ENCODE measurements at regions not wholly inside any gene's neighbourhood (a gene's known extent, or its start where the extent isn't known, plus 50 kb on each side); places are given as distances from the start of the nearest gene placed in this dataset.

- H3K9me3 Mint-ChIP-seq (ENCODE audit: unreplicated experiment): no peaks in the 10 kb centered on the region
- no peak for TF ChIP-seq CTCF (IDR thresholded peaks at IDR 0.05; ENCODE audit: partially characterized antibody, unreplicated experiment)
- H3K27ac Mint-ChIP-seq (ENCODE audit: unreplicated experiment): no peak overlapping the region
Observed at GRCh38 chr16:51815523-51815922, 664.5 kb upstream of the SALL1 start.

GRCh38 chr16:51814617-51815016, 663.5 kb upstream of the SALL1 start:
- no peak for TF ChIP-seq CTCF (IDR thresholded peaks at IDR 0.05; ENCODE audit: partially characterized antibody, unreplicated experiment)
- no peaks in the 10 kb centered on the region for H3K9me3 Mint-ChIP-seq (ENCODE audit: unreplicated experiment)
- DNase-seq: no peak
- no peak overlapping the region for H3K4me3 Mint-ChIP-seq (ENCODE audit: unreplicated experiment)
- H3K4me1 Mint-ChIP-seq (ENCODE audit: low read depth, unreplicated experiment): peaks cover 19% of the 10 kb centered on the region
- no peak overlapping the region for H3K27ac Mint-ChIP-seq (ENCODE audit: unreplicated experiment)
- peaks cover 5% of the 10 kb centered on the region for H3K36me3 Mint-ChIP-seq (ENCODE audit: unreplicated experiment)
- no peaks in the 10 kb centered on the region for H3K27me3 Mint-ChIP-seq (ENCODE audit: unreplicated experiment)

More at GRCh38 chr16:51815523-51815922, 664.5 kb upstream of the SALL1 start:
- no peak for DNase-seq
- Mint-ChIP-seq H3K27me3 (ENCODE audit: unreplicated experiment) (no peaks in the 10 kb centered on the region), H3K36me3 (ENCODE audit: unreplicated experiment) (peaks cover 5% of the 10 kb centered on the region), H3K4me3 (ENCODE audit: unreplicated experiment) (no peak overlapping the region), H3K4me1 (ENCODE audit: low read depth, unreplicated experiment) (peaks cover 14% of the 10 kb centered on the region)

GRCh38 chr16:51813609-51814008, 662.5 kb upstream of the SALL1 start:
- H3K4me3 Mint-ChIP-seq (ENCODE audit: unreplicated experiment): no peak overlapping the region
- peaks cover 18% of the 10 kb centered on the region for H3K4me1 Mint-ChIP-seq (ENCODE audit: low read depth, unreplicated experiment)
- peak; percentile 27 for DNase-seq
- no peaks in the 10 kb centered on the region for H3K27me3 Mint-ChIP-seq (ENCODE audit: unreplicated experiment)
- H3K27ac Mint-ChIP-seq (ENCODE audit: unreplicated experiment): no peak overlapping the region
- peaks cover 5% of the 10 kb centered on the region for H3K36me3 Mint-ChIP-seq (ENCODE audit: unreplicated experiment)
- H3K9me3 Mint-ChIP-seq (ENCODE audit: unreplicated experiment): no peaks in the 10 kb centered on the region
- no peak for TF ChIP-seq CTCF (IDR thresholded peaks at IDR 0.05; ENCODE audit: partially characterized antibody, unreplicated experiment)

- Mint-ChIP-seq H3K4me3 (ENCODE audit: unreplicated experiment) (no peak overlapping the region), H3K27me3 (ENCODE audit: unreplicated experiment) (no peaks in the 10 kb centered on the region), H3K36me3 (ENCODE audit: unreplicated experiment) (peaks cover 5% of the 10 kb centered on the region), H3K4me1 (ENCODE audit: low read depth, unreplicated experiment) (peaks cover 16% of the 10 kb centered on the region), H3K9me3 (ENCODE audit: unreplicated experiment) (no peaks in the 10 kb centered on the region), H3K27ac (ENCODE audit: unreplicated experiment) (no peak overlapping the region)
- no peak for DNase-seq
- TF ChIP-seq CTCF (IDR thresholded peaks at IDR 0.05; ENCODE audit: partially characterized antibody, unreplicated experiment): no peak
Observed at GRCh38 chr16:51812945-51813344, 661.9 kb upstream of the SALL1 start.

GRCh38 chr16:51807551-51807950, 656.5 kb upstream of the SALL1 start:
- no peaks in the 10 kb centered on the region for H3K27me3 Mint-ChIP-seq (ENCODE audit: unreplicated experiment)
- H3K27ac Mint-ChIP-seq (ENCODE audit: unreplicated experiment): no peak overlapping the region
- no peaks in the 10 kb centered on the region for H3K36me3 Mint-ChIP-seq (ENCODE audit: unreplicated experiment)
- no peak for TF ChIP-seq CTCF (IDR thresholded peaks at IDR 0.05; ENCODE audit: partially characterized antibody, unreplicated experiment)
- H3K4me3 Mint-ChIP-seq (ENCODE audit: unreplicated experiment): no peak overlapping the region
- peaks cover 6% of the 10 kb centered on the region for H3K4me1 Mint-ChIP-seq (ENCODE audit: low read depth, unreplicated experiment)
- H3K9me3 Mint-ChIP-seq (ENCODE audit: unreplicated experiment): no peaks in the 10 kb centered on the region
- DNase-seq: no peak

All from glutamatergic neuron (in vitro differentiated cells).